HCT116 (cell line): ENCODE measurements at regions not wholly inside any gene's neighbourhood (a gene's known extent, or its start where the extent isn't known, plus 50 kb on each side); places are given as distances from the start of the nearest gene placed in this dataset.

Experiments used
- ATAC-seq: fragments of 200-7000 bp; cut with Tn5 transposase; 2 replicates; pipeline ENCODE4 v1.9.1; 2020; ENCODE audit warnings: mild to moderate bottlenecking, moderate library complexity
- BruUV-seq: library from RNA; stranded (reverse); fragments of 400-500 nt; replicated peaks from 2 replicates; lab custom pipeline; 2021; lab: Mats Ljungman, UMichigan
- CTCF ChIA-PET: fragments of 300-600 bp; sonication (Branson Sonifier 250); formaldehyde crosslinking; loops from one replicate; lab custom pipeline; 2021; ENCODE audit warnings: antibody characterized with exemption; lab: Charles Lee
- POLR2A ChIA-PET: fragments of 300-600, 350-600 bp; sonication (Branson Sonifier 250); formaldehyde crosslinking; loops from one replicate; lab custom pipeline; 2021; ENCODE audit warnings: antibody characterized with exemption; lab: Charles Lee
- RAD21 ChIA-PET, 2 experiments: fragments of 300-600 bp; sonication (Branson Sonifier 250); formaldehyde crosslinking; loops; one replicate each; lab custom pipeline; 2023; ENCODE audit warnings: low total read pairs in 2 of 2; ENCODE audit not compliant: uncharacterized antibody in 2 of 2, unreplicated experiment in 2 of 2, low non-redundant PET in 1 of 2; lab: Charles Lee
- DNase-seq: peaks from one replicate; pipeline ENCODE4 v3.0.0-alpha.2; 2010; ENCODE audit warnings: low read depth, low spot score
- H2AFZ ChIP-seq: fragments of 200-600 bp; shearing (Covaris generic), sonication (generic); 2 replicates; pipeline ENCODE4 v1.6.1; 2017; ENCODE audit warnings: low read depth, mixed run types, mixed read lengths, antibody characterized with exemption, low read length; ENCODE audit not compliant: poor library complexity, severe bottlenecking
- H3K27ac ChIP-seq: 2 replicates; pipeline ENCODE4 v1.5.1; 2012; ENCODE audit warnings: low read depth, low read length
- H3K27me3 ChIP-seq: fragments of 200-600 bp; sonication (generic); 2 replicates; pipeline ENCODE4 v1.6.1; 2016; ENCODE audit warnings: mixed run types, low read length, mixed read lengths; ENCODE audit not compliant: insufficient read depth
- H3K36me3 ChIP-seq, 2 experiments: fragments of 200-500 bp in 1 of 2; fragments of 200-600 bp in 1 of 2; sonication (Bioruptor generic) in 1 of 2; sonication (generic) in 1 of 2; 2 replicates each; pipeline versions ENCODE4 v1.5.1 to v1.6.1; 2014 to 2016; ENCODE audit warnings: low read length in 2 of 2, inconsistent platforms in 1 of 2, mixed read lengths in 1 of 2, mixed run types in 1 of 2; ENCODE audit not compliant: insufficient read depth in 2 of 2, control insufficient read depth in 1 of 2
- H3K4me1 ChIP-seq, 2 experiments: fragments of 200-600 bp in 1 of 2; sonication (generic) in 1 of 2; 2 replicates each; pipeline versions ENCODE4 v1.5.1 to v1.6.1; 2012 to 2017; ENCODE audit warnings: low read length in 2 of 2, inconsistent platforms in 1 of 2, mild to moderate bottlenecking in 1 of 2, mixed read lengths in 1 of 2, mixed run types in 1 of 2, moderate library complexity in 1 of 2; ENCODE audit not compliant: insufficient read depth in 2 of 2, control insufficient read depth in 1 of 2
- H3K4me2 ChIP-seq: fragments of 200-600 bp; sonication (generic); 2 replicates; pipeline ENCODE4 v1.6.1; 2017; ENCODE audit warnings: mixed run types, low read length, mixed read lengths
- H3K4me3 ChIP-seq, 2 experiments: fragments of 200-600 bp in 1 of 2; sonication (generic) in 1 of 2; replicated peaks in 1 of 2; 2 replicates each; pipeline ENCODE4 v1.5.1; 2011 to 2016; ENCODE audit warnings: low read length in 2 of 2, control low read depth in 1 of 2, low read depth in 1 of 2, mild to moderate bottlenecking in 1 of 2, mixed read lengths in 1 of 2, mixed run types in 1 of 2
- H3K79me2 ChIP-seq: fragments of 200-600 bp; sonication (generic); 2 replicates; pipeline ENCODE4 v1.6.1; 2017; ENCODE audit warnings: mild to moderate bottlenecking, mixed run types, low read length, moderate library complexity, mixed read lengths; ENCODE audit not compliant: insufficient read depth
- H3K9ac ChIP-seq: fragments of 200-600 bp; sonication (generic); 2 replicates; pipeline ENCODE4 v1.6.1; 2016; ENCODE audit warnings: low read length, mixed read lengths
- H3K9me2 ChIP-seq: fragments of 200-600 bp; sonication (generic), shearing (Covaris generic); 2 replicates; pipeline ENCODE4 v1.6.1; 2017; ENCODE audit warnings: mixed run types, mild to moderate bottlenecking, moderate library complexity; ENCODE audit not compliant: insufficient read depth
- H3K9me3 ChIP-seq, 2 experiments: fragments of 200-500 bp in 1 of 2; fragments of 200-600 bp in 1 of 2; sonication (Bioruptor generic) in 1 of 2; sonication (generic) in 1 of 2; 2 replicates each; pipeline ENCODE4 v1.6.1; 2014 to 2017; ENCODE audit warnings: low read length in 2 of 2, mixed read lengths in 2 of 2, inconsistent platforms in 1 of 2, low read depth in 1 of 2, mild to moderate bottlenecking in 1 of 2, mixed run types in 1 of 2, moderate library complexity in 1 of 2; ENCODE audit not compliant: control insufficient read depth in 1 of 2, insufficient read depth in 1 of 2
- H4K20me1 ChIP-seq: fragments of 200-600 bp; sonication (generic), shearing (Covaris generic); 2 replicates; pipeline ENCODE4 v1.6.1; 2017; ENCODE audit warnings: mixed run types, mild to moderate bottlenecking, moderate library complexity; ENCODE audit not compliant: insufficient read depth
- CBX3 ChIP-seq: IDR thresholded peaks from 2 replicates; pipeline ENCODE4 v1.6.1; 2012; ENCODE audit warnings: low read depth
- EGR1 ChIP-seq: IDR thresholded peaks from 2 replicates; pipeline ENCODE4 v1.6.1; 2012; ENCODE audit warnings: low read depth
- FOSL1 ChIP-seq: IDR thresholded peaks from 2 replicates; pipeline ENCODE4 v1.6.1; 2012; ENCODE audit warnings: low read depth
- JUND ChIP-seq: IDR thresholded peaks from 2 replicates; pipeline ENCODE4 v1.6.1; 2012
- POLR2A ChIP-seq: IDR thresholded peaks from 2 replicates; pipeline ENCODE4 v1.7.0; 2011; ENCODE audit warnings: borderline replicate concordance; ENCODE audit not compliant: insufficient read depth, insufficient read length; ENCODE audit errors: extremely low read depth
- POLR2AphosphoS5 ChIP-seq: IDR thresholded peaks from 2 replicates; pipeline ENCODE4 v1.6.1; 2011; ENCODE audit warnings: mild to moderate bottlenecking, low read depth, low read length, moderate library complexity
- RAD21 ChIP-seq: IDR thresholded peaks from 2 replicates; pipeline ENCODE4 v1.6.1; 2012; ENCODE audit warnings: low read depth, mild to moderate bottlenecking
- REST ChIP-seq: IDR thresholded peaks from 2 replicates; pipeline ENCODE4 v1.6.1; 2012; ENCODE audit warnings: low read depth
- SP1 ChIP-seq: IDR thresholded peaks from 2 replicates; pipeline ENCODE4 v1.6.1; 2012; ENCODE audit warnings: low read depth
- SRF ChIP-seq: IDR thresholded peaks from 2 replicates; pipeline ENCODE4 v1.6.1; 2012; ENCODE audit warnings: low read depth
- ZFX ChIP-seq: fragments of 450-650 bp; IDR thresholded peaks from 2 replicates; pipeline ENCODE4 v1.6.1; 2017
- intact Hi-C: fragments of 100-400 bp; cut with micrococcal nuclease; formaldehyde crosslinking; loops from 2 replicates; pipeline ENCODE4 v1.10.0; 2022
- TF ChIP-seq, protein P1 (sequence below): IDR thresholded peaks from 2 replicates; pipeline ENCODE4 v1.6.1; 2011; ENCODE audit warnings: mild to moderate bottlenecking, low read length, moderate library complexity; ENCODE audit not compliant: insufficient replicate concordance; ENCODE audit errors: extremely low read depth
- TF ChIP-seq, protein P2 (sequence below): IDR thresholded peaks from 2 replicates; pipeline ENCODE4 v1.6.1; 2012

- no peak overlapping the region for H3K27ac ChIP-seq
- no peak for ATAC-seq
- H3K4me2 ChIP-seq, result no peak overlapping the region
- H3K27me3 ChIP-seq, result no peaks in the 10 kb centered on the region; the same call in 1 of the 2 replicates
- H3K9me2 ChIP-seq, result no peaks in the 10 kb centered on the region
- H4K20me1 ChIP-seq, result no peaks in the 10 kb centered on the region
- H3K36me3 ChIP-seq, result no peaks in the 10 kb centered on the region
- H3K4me1 ChIP-seq, result no peaks in the 10 kb centered on the region
- H3K9ac ChIP-seq, result no peak overlapping the region
- ChIA-PET POLR2A (no interaction called here), CTCF (no interaction called here), RAD21 (no interaction called here)
- BruUV-seq, result no TSS peak
- no peaks in the 10 kb centered on the region for H3K9me3 ChIP-seq
- intact Hi-C loops, result no loop called here
- no peak overlapping the region for H2AFZ ChIP-seq
- no peak overlapping the region for H3K4me3 ChIP-seq
- no peak for DNase-seq
- TF ChIP-seq RAD21 (no peak), REST (no peak), FOSL1 (no peak), EGR1 (no peak), ZFX (no peak), JUND (no peak), CBX3 (no peak), POLR2A (no peak), SP1 (no peak), SRF (no peak), POLR2AphosphoS5 (no peak)
- TF ChIP-seq, protein P1, sequence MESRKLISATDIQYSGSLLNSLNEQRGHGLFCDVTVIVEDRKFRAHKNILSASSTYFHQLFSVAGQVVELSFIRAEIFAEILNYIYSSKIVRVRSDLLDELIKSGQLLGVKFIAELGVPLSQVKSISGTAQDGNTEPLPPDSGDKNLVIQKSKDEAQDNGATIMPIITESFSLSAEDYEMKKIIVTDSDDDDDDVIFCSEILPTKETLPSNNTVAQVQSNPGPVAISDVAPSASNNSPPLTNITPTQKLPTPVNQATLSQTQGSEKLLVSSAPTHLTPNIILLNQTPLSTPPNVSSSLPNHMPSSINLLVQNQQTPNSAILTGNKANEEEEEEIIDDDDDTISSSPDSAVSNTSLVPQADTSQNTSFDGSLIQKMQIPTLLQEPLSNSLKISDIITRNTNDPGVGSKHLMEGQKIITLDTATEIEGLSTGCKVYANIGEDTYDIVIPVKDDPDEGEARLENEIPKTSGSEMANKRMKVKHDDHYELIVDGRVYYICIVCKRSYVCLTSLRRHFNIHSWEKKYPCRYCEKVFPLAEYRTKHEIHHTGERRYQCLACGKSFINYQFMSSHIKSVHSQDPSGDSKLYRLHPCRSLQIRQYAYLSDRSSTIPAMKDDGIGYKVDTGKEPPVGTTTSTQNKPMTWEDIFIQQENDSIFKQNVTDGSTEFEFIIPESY, result no peak
- TF ChIP-seq, protein P2, sequence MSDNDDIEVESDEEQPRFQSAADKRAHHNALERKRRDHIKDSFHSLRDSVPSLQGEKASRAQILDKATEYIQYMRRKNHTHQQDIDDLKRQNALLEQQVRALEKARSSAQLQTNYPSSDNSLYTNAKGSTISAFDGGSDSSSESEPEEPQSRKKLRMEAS, result no peak
- no peaks in the 10 kb centered on the region for H3K79me2 ChIP-seq
Observed at GRCh38 chr7:24502135-24502488, 71.1 kb upstream of the PALS2 start.
